WTC11 (cell line): ENCODE measurements at regions not wholly inside any gene's neighbourhood (a gene's known extent, or its start where the extent isn't known, plus 50 kb on each side); places are given as distances from the start of the nearest gene placed in this dataset.

Experiments
- ATAC-seq: fragments of 200-7000 bp; cut with Tn5 transposase; 2 replicates; pipeline ENCODE4 v1.10.0; 2021; ENCODE audit warnings: mild to moderate bottlenecking, moderate library complexity
- CTCF ChIA-PET: fragments of 300-600 bp; sonication (Branson Sonifier 250); formaldehyde crosslinking; loops from one replicate; lab custom pipeline; 2021; ENCODE audit warnings: antibody characterized with exemption; lab: Charles Lee
- POLR2A ChIA-PET: fragments of 350-600 bp; sonication (Branson Sonifier 250); formaldehyde crosslinking; loops from one replicate; lab custom pipeline; 2021; ENCODE audit warnings: antibody characterized with exemption; lab: Charles Lee
- DNase-seq: peaks from one replicate; pipeline ENCODE4 v3.0.0; 2021; ENCODE audit warnings: low spot score
- H3K27ac Mint-ChIP-seq: 2 replicates; pipeline ENCODE4 v1.8.0; 2021; ENCODE audit warnings: mixed read lengths
- H3K27me3 Mint-ChIP-seq: 2 replicates; pipeline ENCODE4 v1.8.0; 2021; ENCODE audit warnings: low read depth, mild to moderate bottlenecking, moderate library complexity, mixed read lengths
- H3K36me3 Mint-ChIP-seq: 2 replicates; pipeline ENCODE4 v1.8.0; 2021; ENCODE audit warnings: mixed read lengths
- H3K4me1 Mint-ChIP-seq: 2 replicates; pipeline ENCODE4 v1.8.0; 2022; ENCODE audit warnings: mixed read lengths
- H3K4me3 Mint-ChIP-seq: 2 replicates; pipeline ENCODE4 v1.8.0; 2021; ENCODE audit warnings: mild to moderate bottlenecking, moderate library complexity, mixed read lengths
- H3K9me3 Mint-ChIP-seq: 2 replicates; pipeline ENCODE4 v1.8.0; 2021; ENCODE audit warnings: mixed read lengths
- CBFB ChIP-seq: sonication (generic); formaldehyde crosslinking; IDR thresholded peaks from 2 replicates; pipeline ENCODE4 v1.8.1; 2022; ENCODE audit warnings: mild to moderate bottlenecking, low read depth, missing genetic modification reagents
- ESRRA ChIP-seq: sonication (generic); formaldehyde crosslinking; IDR thresholded peaks from 2 replicates; pipeline ENCODE4 v1.8.1; 2022; ENCODE audit warnings: mild to moderate bottlenecking, missing genetic modification reagents, borderline replicate concordance
- MXD4 ChIP-seq: fragments of 250-450 bp; sonication (Bioruptor Pico); IDR thresholded peaks from 2 replicates; pipeline ENCODE4 v1.8.0; 2021; ENCODE audit warnings: mild to moderate bottlenecking, moderate library complexity, borderline replicate concordance
- NR1H2 ChIP-seq: sonication (generic); formaldehyde crosslinking; IDR thresholded peaks from 2 replicates; pipeline ENCODE4 v1.9.0; 2021; ENCODE audit warnings: mild to moderate bottlenecking, moderate library complexity, missing genetic modification reagents
- NR3C1 ChIP-seq: sonication (generic); formaldehyde crosslinking; conservative IDR thresholded peaks from 2 replicates; pipeline ENCODE4 v1.8.1; 2023; ENCODE audit warnings: low read depth, mild to moderate bottlenecking, missing genetic modification reagents
- ZNF317 ChIP-seq: sonication (generic); formaldehyde crosslinking; IDR thresholded peaks from 2 replicates; pipeline ENCODE4 v1.8.1; 2023; ENCODE audit warnings: low read depth, mild to moderate bottlenecking, moderate library complexity, missing genetic modification reagents, borderline replicate concordance
- TF ChIP-seq, protein P1 (sequence below): sonication (generic); formaldehyde crosslinking; IDR thresholded peaks from 2 replicates; pipeline ENCODE4 v1.8.1; 2022; ENCODE audit warnings: mild to moderate bottlenecking, moderate library complexity, missing genetic modification reagents
- TF ChIP-seq, protein P2 (sequence below): sonication (generic); formaldehyde crosslinking; IDR thresholded peaks from 2 replicates; pipeline ENCODE4 v1.8.0; 2022; ENCODE audit warnings: mild to moderate bottlenecking, missing genetic modification reagents
- TF ChIP-seq, protein P3 (sequence below): sonication (generic); formaldehyde crosslinking; IDR thresholded peaks from 2 replicates; pipeline ENCODE4 v1.8.1; 2023; ENCODE audit warnings: mild to moderate bottlenecking, missing genetic modification reagents, borderline replicate concordance
- TF ChIP-seq, protein P4 (sequence below): sonication (generic); formaldehyde crosslinking; conservative IDR thresholded peaks from 2 replicates; pipeline ENCODE4 v1.8.1; 2022; ENCODE audit warnings: mild to moderate bottlenecking, missing genetic modification reagents

DNA sequence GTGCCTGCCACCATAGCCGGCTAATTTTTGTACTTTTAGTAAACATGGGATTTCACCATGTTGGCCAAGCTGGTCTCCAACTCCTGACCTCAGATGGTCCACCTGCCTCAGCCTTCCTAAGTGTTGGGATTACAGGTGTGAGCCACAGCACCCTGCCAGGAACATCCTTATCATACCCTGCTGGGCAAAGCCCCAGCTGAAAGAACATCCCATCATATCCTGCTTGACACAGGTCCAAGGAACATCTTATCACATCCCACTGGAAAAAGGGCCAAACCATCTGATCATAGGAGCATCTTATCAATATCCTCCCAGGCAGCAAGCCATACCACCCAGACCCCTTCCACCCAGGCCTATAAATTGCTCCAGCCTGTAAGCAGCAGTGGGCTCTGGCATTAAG is 1109.2 kb upstream of the CDH8 start:
- ChIA-PET CTCF (no interaction called here), POLR2A (no interaction called here)
- no peak overlapping the region for H3K27ac Mint-ChIP-seq
- no peak overlapping the region for H3K4me3 Mint-ChIP-seq
- no peaks in the 10 kb centered on the region for H3K9me3 Mint-ChIP-seq
- no peaks in the 10 kb centered on the region for H3K27me3 Mint-ChIP-seq
- no peaks in the 10 kb centered on the region for H3K4me1 Mint-ChIP-seq
- no peak for ATAC-seq
- DNase-seq, result no peak
- TF ChIP-seq, protein P1, sequence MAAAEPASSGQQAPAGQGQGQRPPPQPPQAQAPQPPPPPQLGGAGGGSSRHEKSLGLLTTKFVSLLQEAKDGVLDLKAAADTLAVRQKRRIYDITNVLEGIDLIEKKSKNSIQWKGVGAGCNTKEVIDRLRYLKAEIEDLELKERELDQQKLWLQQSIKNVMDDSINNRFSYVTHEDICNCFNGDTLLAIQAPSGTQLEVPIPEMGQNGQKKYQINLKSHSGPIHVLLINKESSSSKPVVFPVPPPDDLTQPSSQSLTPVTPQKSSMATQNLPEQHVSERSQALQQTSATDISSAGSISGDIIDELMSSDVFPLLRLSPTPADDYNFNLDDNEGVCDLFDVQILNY (CRISPR knock-in tag), result no peak
- no peaks in the 10 kb centered on the region for H3K36me3 Mint-ChIP-seq

DNA sequence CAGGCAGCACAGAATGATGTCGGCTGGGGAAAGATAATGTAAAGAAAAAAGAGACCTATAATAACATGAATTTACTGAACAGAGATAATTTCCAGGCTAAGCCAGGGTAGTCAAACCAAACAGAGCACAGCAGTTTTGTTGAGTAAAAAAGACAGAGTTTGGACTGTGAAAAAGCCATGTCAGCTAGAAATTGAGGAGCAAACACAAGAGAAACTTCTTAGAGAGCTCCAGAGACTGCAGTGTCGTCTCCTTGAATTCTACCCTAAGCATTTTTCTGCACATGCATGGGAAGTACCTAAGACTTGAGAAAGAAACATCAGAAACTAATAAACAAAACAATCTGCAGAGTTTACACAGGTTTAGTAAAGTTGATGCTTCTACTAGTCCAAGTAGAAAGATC is 1098.8 kb upstream of the CDH8 start:
- Mint-ChIP-seq H3K9me3 (no peaks in the 10 kb centered on the region), H3K4me3 (no peak overlapping the region), H3K4me1 (no peaks in the 10 kb centered on the region), H3K27ac (no peak overlapping the region), H3K36me3 (0 out of 2 replicates have a peak, but pooled peaks cover 2% of the 10 kb centered on the region), H3K27me3 (no peaks in the 10 kb centered on the region)
- DNase-seq (no peak), ATAC-seq (no peak)
- POLR2A ChIA-PET, result no interaction called here
- CTCF ChIA-PET, result no interaction called here
- TF ChIP-seq CBFB (CRISPR knock-in tag), result no peak
- TF ChIP-seq MXD4 (CRISPR knock-in tag), result no peak
- no peak for TF ChIP-seq ESRRA
- TF ChIP-seq, protein P2, sequence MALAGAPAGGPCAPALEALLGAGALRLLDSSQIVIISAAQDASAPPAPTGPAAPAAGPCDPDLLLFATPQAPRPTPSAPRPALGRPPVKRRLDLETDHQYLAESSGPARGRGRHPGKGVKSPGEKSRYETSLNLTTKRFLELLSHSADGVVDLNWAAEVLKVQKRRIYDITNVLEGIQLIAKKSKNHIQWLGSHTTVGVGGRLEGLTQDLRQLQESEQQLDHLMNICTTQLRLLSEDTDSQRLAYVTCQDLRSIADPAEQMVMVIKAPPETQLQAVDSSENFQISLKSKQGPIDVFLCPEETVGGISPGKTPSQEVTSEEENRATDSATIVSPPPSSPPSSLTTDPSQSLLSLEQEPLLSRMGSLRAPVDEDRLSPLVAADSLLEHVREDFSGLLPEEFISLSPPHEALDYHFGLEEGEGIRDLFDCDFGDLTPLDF (CRISPR knock-in tag), result no peak
- TF ChIP-seq, protein P3, sequence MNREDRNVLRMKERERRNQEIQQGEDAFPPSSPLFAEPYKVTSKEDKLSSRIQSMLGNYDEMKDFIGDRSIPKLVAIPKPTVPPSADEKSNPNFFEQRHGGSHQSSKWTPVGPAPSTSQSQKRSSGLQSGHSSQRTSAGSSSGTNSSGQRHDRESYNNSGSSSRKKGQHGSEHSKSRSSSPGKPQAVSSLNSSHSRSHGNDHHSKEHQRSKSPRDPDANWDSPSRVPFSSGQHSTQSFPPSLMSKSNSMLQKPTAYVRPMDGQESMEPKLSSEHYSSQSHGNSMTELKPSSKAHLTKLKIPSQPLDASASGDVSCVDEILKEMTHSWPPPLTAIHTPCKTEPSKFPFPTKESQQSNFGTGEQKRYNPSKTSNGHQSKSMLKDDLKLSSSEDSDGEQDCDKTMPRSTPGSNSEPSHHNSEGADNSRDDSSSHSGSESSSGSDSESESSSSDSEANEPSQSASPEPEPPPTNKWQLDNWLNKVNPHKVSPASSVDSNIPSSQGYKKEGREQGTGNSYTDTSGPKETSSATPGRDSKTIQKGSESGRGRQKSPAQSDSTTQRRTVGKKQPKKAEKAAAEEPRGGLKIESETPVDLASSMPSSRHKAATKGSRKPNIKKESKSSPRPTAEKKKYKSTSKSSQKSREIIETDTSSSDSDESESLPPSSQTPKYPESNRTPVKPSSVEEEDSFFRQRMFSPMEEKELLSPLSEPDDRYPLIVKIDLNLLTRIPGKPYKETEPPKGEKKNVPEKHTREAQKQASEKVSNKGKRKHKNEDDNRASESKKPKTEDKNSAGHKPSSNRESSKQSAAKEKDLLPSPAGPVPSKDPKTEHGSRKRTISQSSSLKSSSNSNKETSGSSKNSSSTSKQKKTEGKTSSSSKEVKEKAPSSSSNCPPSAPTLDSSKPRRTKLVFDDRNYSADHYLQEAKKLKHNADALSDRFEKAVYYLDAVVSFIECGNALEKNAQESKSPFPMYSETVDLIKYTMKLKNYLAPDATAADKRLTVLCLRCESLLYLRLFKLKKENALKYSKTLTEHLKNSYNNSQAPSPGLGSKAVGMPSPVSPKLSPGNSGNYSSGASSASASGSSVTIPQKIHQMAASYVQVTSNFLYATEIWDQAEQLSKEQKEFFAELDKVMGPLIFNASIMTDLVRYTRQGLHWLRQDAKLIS (CRISPR knock-in tag), result no peak
- TF ChIP-seq NR3C1 (CRISPR knock-in tag), result no peak
- no peak for TF ChIP-seq NR1H2
- no peak for TF ChIP-seq ZNF317 (CRISPR knock-in tag)

DNA sequence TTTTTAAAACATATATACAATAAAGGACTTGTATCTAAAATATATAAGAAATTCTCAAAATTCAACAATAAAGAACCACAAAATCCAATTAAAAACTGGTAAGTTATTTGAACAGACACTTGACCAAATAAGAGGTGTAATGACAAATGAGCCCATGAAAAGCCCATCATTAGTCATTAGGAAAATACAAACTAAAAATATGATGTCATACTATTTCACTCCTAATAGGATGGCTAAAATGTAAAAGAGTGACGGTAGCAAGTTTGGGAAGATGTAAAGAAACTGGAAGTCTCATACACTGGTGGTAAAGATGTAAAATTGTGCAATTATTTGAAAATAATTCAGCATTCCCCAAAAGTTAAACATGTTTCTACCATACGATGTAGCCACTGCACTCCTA is 1095.3 kb upstream of the CDH8 start:
- Mint-ChIP-seq H3K27me3 (no peaks in the 10 kb centered on the region), H3K9me3 (0 out of 2 replicates have a peak, but pooled peaks cover 4% of the 10 kb centered on the region), H3K4me1 (no peaks in the 10 kb centered on the region), H3K36me3 (0 out of 2 replicates have a peak, but pooled peaks cover 2% of the 10 kb centered on the region), H3K4me3 (no peak overlapping the region), H3K27ac (no peak overlapping the region)
- POLR2A ChIA-PET, result no interaction called here
- CTCF ChIA-PET, result no interaction called here
- no peak for ATAC-seq
- no peak for DNase-seq
- TF ChIP-seq, protein P3 (CRISPR knock-in tag), result no peak
- no peak for TF ChIP-seq NR3C1 (CRISPR knock-in tag)
- TF ChIP-seq CBFB (CRISPR knock-in tag), result no peak
- TF ChIP-seq, protein P4, sequence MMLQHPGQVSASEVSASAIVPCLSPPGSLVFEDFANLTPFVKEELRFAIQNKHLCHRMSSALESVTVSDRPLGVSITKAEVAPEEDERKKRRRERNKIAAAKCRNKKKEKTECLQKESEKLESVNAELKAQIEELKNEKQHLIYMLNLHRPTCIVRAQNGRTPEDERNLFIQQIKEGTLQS (CRISPR knock-in tag), result no peak
